ENCODE measurements at regions not wholly inside any gene's neighbourhood (a gene's known extent, or its start where the extent isn't known, plus 50 kb on each side); places are given as distances from the start of the nearest gene placed in this dataset.

DNA sequence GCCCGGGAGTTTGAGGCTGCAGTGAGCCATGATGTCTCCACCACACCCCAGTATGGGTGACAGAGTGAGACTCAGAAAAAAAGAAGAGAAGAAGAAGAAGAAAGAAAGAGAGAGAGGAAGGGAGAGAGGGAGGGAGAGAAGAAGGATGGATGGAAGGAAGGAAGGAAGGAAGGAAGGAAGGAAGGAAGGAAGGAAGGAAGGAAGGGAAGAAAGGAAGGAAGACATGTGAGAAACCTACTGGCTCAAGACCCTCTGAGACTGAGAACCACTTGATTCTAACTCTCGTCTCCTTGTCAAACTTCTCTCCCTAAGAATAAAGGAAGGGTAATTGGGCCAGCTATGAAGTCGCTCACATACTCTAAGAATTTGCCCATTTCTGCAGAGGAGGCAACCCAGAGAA is 148.1 kb upstream of the UBE2E1 start (continued):
- TF ChIP-seq, protein P1, sequence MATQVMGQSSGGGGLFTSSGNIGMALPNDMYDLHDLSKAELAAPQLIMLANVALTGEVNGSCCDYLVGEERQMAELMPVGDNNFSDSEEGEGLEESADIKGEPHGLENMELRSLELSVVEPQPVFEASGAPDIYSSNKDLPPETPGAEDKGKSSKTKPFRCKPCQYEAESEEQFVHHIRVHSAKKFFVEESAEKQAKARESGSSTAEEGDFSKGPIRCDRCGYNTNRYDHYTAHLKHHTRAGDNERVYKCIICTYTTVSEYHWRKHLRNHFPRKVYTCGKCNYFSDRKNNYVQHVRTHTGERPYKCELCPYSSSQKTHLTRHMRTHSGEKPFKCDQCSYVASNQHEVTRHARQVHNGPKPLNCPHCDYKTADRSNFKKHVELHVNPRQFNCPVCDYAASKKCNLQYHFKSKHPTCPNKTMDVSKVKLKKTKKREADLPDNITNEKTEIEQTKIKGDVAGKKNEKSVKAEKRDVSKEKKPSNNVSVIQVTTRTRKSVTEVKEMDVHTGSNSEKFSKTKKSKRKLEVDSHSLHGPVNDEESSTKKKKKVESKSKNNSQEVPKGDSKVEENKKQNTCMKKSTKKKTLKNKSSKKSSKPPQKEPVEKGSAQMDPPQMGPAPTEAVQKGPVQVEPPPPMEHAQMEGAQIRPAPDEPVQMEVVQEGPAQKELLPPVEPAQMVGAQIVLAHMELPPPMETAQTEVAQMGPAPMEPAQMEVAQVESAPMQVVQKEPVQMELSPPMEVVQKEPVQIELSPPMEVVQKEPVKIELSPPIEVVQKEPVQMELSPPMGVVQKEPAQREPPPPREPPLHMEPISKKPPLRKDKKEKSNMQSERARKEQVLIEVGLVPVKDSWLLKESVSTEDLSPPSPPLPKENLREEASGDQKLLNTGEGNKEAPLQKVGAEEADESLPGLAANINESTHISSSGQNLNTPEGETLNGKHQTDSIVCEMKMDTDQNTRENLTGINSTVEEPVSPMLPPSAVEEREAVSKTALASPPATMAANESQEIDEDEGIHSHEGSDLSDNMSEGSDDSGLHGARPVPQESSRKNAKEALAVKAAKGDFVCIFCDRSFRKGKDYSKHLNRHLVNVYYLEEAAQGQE (IDR thresholded peaks at IDR 0.05), result no peak
- no peak for TF ChIP-seq TAF1 (conservative IDR thresholded peaks at IDR 0.05)
- TF ChIP-seq HNF4G (IDR thresholded peaks at IDR 0.05), result no peak
- TF ChIP-seq SP1 (IDR thresholded peaks at IDR 0.05), result no peak

DNA sequence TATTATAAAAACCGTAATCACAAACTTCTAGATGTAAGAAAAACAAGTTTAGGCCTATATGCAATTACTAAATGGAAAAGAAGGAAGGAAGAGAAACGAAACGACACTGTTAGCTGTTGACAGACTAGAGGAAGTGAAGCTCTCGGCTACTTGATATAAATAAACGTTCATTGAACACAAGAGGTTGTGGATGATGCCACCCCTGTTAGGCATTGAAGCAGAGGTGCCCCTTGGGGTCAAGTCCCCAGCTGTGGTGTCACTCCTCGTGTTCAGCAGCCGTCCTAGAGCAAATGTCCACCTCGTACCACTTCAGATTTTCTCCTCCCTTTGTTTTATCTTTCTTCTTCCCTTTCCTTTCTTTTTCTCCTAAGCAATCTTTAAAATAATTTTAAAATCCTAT is 146.5 kb upstream of the UBE2E1 start:
- DNase-seq (ENCODE audit: low spot score), result no peak
- Histone ChIP-seq H3K9ac (ENCODE audit: low read depth in 1 of 2, low read length in 2 of 2) (no peak overlapping the region), H3K9me3 (ENCODE audit: control insufficient read depth in 4 of 4, low read length in 3 of 4) (peaks cover 2 to 7% (median 3%) of the 10 kb centered on the region in 4 donors), H3K36me3 (ENCODE audit: control insufficient read depth in 4 of 4, insufficient read depth in 3 of 4, low read depth in 1 of 4, low read length in 3 of 4) (no peaks in the 10 kb centered on the region), H3K4me1 (ENCODE audit: control insufficient read depth in 4 of 4, insufficient read depth in 4 of 4, low read length in 3 of 4) (no peaks in the 10 kb centered on the region), H3K27me3 (ENCODE audit: control insufficient read depth in 4 of 4, insufficient read depth in 4 of 4, low read length in 3 of 4) (no peaks in the 10 kb centered on the region), H3K4me3 (ENCODE audit: low read depth in 1 of 3, low read length in 3 of 3) (no peak overlapping the region), H3K27ac (ENCODE audit: low read depth in 1 of 2, low read length in 2 of 2) (no peak overlapping the region)
- WGBS, result 53% methylated on average over 8 of the region's 8 CpGs
- no peak for TF ChIP-seq FOXA1 (IDR thresholded peaks at IDR 0.05)

DNA sequence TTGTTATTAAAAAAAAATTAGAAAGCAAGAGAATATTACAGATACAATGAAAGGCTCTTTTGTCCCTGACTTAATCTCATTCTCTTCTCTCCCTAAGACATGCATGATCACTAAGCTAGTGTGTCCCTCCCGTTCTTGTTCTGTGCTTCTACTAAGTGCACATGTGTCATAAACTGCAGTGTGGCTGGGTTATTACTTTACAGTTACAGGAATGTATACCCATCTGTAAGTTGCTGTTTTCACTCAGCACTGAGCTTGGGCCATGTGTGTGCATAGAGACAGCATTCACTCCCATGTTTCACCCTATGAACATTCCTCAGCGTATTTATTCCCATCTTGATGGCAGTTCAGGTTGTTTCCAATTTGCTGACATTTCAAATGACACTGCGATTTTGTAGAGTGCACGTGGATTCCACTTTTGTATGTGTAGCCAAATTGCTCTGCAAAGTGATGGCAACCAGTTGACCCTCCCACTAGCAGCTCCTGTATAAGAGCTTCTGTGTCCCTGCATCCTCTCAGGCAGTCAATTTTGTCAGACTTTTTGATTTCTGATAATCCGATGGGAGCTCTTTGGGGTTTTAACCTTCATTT is 145.8 kb upstream of the UBE2E1 start:
- Histone ChIP-seq H3K4me3 (ENCODE audit: low read depth in 1 of 3, low read length in 3 of 3) (no peak overlapping the region), H3K27me3 (ENCODE audit: control insufficient read depth in 4 of 4, insufficient read depth in 4 of 4, low read length in 3 of 4) (no peaks in the 10 kb centered on the region), H3K27ac (ENCODE audit: low read depth in 1 of 2, low read length in 2 of 2) (no peak overlapping the region), H3K9ac (ENCODE audit: low read depth in 1 of 2, low read length in 2 of 2) (no peak overlapping the region), H3K36me3 (ENCODE audit: control insufficient read depth in 4 of 4, insufficient read depth in 3 of 4, low read depth in 1 of 4, low read length in 3 of 4) (no peaks in the 10 kb centered on the region), H3K9me3 (ENCODE audit: control insufficient read depth in 4 of 4, low read length in 3 of 4) (peaks cover 2 to 7% (median 3%) of the 10 kb centered on the region in 4 donors), H3K4me1 (ENCODE audit: control insufficient read depth in 4 of 4, insufficient read depth in 4 of 4, low read length in 3 of 4) (no peaks in the 10 kb centered on the region)
- DNase-seq (ENCODE audit: low spot score), result no peak
- WGBS, result 84% methylated on average over 5 of the region's 5 CpGs
- TF ChIP-seq NR2F2 (IDR thresholded peaks at IDR 0.05) (no peak), HNF4A (conservative IDR thresholded peaks at IDR 0.05) (no peak), TAF1 (conservative IDR thresholded peaks at IDR 0.05) (no peak), YY1 (IDR thresholded peaks at IDR 0.05) (no peak), FOXA2 (IDR thresholded peaks at IDR 0.05) (no peak), JUND (IDR thresholded peaks at IDR 0.05) (no peak), EGR1 (IDR thresholded peaks at IDR 0.05; ENCODE audit: low read depth in 2 of 2) (no peak), GABPA (IDR thresholded peaks at IDR 0.05 in 1 of 2, conservative IDR thresholded peaks at IDR 0.05 in 1 of 2) (no peak), RAD21 (IDR thresholded peaks at IDR 0.05) (no peak)
- TF ChIP-seq, protein P2, sequence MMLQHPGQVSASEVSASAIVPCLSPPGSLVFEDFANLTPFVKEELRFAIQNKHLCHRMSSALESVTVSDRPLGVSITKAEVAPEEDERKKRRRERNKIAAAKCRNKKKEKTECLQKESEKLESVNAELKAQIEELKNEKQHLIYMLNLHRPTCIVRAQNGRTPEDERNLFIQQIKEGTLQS (IDR thresholded peaks at IDR 0.05), result no peak
- TF ChIP-seq, protein P1 (IDR thresholded peaks at IDR 0.05), result no peak

Data from liver (tissue), 7 donors.